ENCODE measurements at regions not wholly inside any gene's neighbourhood (a gene's known extent, or its start where the extent isn't known, plus 50 kb on each side); places are given as distances from the start of the nearest gene placed in this dataset.

DNA sequence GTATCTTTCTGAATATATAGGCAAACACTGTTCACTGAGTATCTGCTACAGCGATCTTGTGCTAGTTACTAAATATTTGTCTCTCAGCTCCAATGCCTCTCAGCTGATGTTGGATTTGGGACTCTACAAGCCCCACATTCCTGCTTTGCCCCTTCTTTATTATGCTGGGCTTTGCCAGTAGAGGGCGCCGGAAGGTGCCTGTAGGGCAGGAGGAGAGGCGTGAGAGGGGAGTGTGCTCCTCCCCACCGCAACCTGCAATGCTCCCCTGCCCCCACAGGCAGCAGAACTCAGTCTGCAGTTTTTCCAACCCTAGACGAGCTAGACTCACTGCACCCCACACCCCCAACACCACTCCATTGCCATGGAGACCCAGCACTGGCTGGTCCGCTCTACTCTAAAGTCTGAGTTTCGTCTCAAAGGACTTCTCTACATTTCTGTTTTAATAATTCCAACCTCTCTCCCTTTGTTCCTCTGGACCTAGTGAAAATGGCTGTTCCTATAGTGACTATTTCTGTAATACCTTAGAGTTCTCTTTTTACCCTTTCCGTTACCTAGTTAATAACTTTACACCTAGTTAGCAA is 337.6 kb downstream of the CCSER2 start:
- TF ChIP-seq GATA2 (IDR thresholded peaks at IDR 0.05; ENCODE audit: low read depth, low read length) (no peak), GATA3 (IDR thresholded peaks at IDR 0.05; ENCODE audit: low read depth, low read length) (no peak)
